ENCODE measurements at regions not wholly inside any gene's neighbourhood (a gene's known extent, or its start where the extent isn't known, plus 50 kb on each side); places are given as distances from the start of the nearest gene placed in this dataset.

GRCh38 chr7:18239212-18239611, 211.6 kb upstream of the PRPS1L1 start:
- no peak for ATAC-seq
- 42 to 55% (median 46%) methylated on average over 3 of the region's 3 CpGs for WGBS, 3 donors
- Histone ChIP-seq H3K27me3 (ENCODE audit: insufficient read depth in 3 of 3, low read length in 2 of 3) (peaks cover 0 to 3% (median 0%) of the 10 kb centered on the region in 3 donors), H3K4me1 (no peaks in the 10 kb centered on the region), H3K9me3 (no peaks in the 10 kb centered on the region), H3K27ac (no peak overlapping the region), H3K36me3 (ENCODE audit: insufficient read depth in 1 of 2, low read depth in 1 of 2) (no peaks in the 10 kb centered on the region), H3K4me3 (no peak overlapping the region)
- intact Hi-C loops (cut with DNase I) = no loop called here
- TF ChIP-seq CTCF (IDR thresholded peaks at IDR 0.05) = no peak
- DNase-seq = no peak

DNA sequence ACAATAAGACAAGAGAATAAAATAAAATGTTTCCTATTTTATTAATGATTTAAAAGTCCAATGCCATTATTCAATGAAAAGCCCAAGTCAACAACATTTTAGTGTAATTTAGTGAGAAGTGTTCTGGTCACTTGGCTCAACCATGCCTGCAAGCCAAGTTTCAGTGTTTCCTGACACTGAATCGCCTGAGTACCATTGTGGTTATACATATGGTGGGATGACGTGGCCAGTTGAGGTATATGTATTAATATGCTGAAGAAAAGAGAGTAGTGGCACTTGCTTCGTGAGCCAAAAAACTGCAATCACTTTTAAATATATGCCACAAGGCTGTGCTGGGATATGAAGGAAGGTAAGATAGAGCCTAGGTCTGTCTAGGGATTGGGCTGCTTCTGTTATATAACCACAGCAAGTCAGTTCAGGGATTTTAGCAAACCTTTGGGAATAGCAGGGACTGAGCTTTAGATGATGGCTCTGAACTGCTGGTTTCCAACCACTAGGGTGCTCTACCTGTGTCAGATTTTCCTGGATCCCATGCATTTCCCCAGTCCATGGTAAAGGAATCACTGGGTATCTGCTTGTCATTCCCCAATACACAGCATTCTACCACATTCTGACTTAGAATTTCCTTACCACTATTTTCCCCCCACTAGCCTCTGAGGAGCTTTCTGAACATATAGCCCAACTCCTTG, 214.0 kb upstream of the PRPS1L1 start:
- Histone ChIP-seq H3K9me3 (no peaks in the 10 kb centered on the region), H3K4me1 (no peaks in the 10 kb centered on the region), H3K27ac (no peak overlapping the region), H3K27me3 (ENCODE audit: insufficient read depth in 3 of 3, low read length in 2 of 3) (peaks cover 0 to 3% (median 0%) of the 10 kb centered on the region in 3 donors), H3K4me3 (no peak overlapping the region), H3K36me3 (ENCODE audit: insufficient read depth in 1 of 2, low read depth in 1 of 2) (no peaks in the 10 kb centered on the region)
- WGBS, 3 donors = 85 to 89% (median 88%) methylated on average over 3 of the region's 3 CpGs
- DNase-seq = no peak
- intact Hi-C loops (cut with DNase I) = no loop called here
- ATAC-seq = no peak
- no peak for TF ChIP-seq CTCF (IDR thresholded peaks at IDR 0.05)

DNA sequence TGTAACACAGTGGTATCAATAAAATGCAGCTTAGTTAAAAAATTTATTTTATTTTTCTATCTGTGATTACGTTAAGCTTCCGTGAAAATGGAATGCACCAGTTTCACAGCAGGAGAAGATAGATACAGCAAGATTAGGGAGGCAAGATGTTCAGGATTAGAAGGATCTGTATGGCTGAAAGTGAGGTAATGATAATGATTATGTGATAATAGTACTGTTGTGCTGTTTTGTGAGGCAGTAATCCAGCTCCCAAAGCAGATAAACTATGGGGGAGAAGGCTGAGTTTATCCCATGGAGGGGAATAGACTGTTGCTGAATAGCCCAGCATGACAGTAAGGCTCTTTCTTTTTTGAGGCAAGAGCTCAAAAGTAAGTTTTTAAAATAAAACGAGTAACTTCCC, 216.1 kb upstream of the PRPS1L1 start:
- intact Hi-C loops (cut with DNase I) = no loop called here
- Histone ChIP-seq H3K4me3 (no peak overlapping the region), H3K9me3 (no peaks in the 10 kb centered on the region), H3K27me3 (ENCODE audit: insufficient read depth in 3 of 3, low read length in 2 of 3) (peaks cover 0 to 3% (median 0%) of the 10 kb centered on the region in 3 donors), H3K36me3 (ENCODE audit: insufficient read depth in 1 of 2, low read depth in 1 of 2) (no peaks in the 10 kb centered on the region), H3K27ac (no peak overlapping the region), H3K4me1 (no peaks in the 10 kb centered on the region)
- DNase-seq (no peak), ATAC-seq (no peak)
- no peak for TF ChIP-seq CTCF (IDR thresholded peaks at IDR 0.05)
- 88 to 90% (median 88%) methylated on average over 3 of the region's 3 CpGs for WGBS, 3 donors

DNA sequence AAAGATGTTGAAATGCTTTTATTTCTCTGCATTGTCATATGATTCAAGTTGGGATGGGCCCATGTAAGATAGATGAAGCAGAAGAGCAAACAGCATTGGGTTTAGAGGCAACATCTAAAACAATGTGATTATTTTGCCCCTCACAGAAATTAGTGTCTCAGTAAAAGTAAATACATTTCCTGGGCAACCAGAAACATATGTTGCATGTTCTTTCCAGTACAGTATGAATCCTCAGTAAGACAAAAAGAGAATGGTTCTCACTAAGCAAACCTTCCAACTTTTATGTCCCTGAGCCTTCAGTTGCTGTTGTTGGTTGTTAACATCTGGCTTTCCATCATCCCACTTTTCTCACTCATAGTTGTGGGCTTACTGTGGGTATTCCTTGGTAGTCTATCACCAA, 222.5 kb upstream of the PRPS1L1 start:
- no peaks in the 10 kb centered on the region for H3K27me3 ChIP-seq (ENCODE audit: insufficient read depth in 3 of 3, low read length in 2 of 3)
- DNase-seq (no peak), ATAC-seq (no peak)
- no peaks in the 10 kb centered on the region for H3K36me3 ChIP-seq (ENCODE audit: insufficient read depth in 1 of 2, low read depth in 1 of 2)
- H3K27ac ChIP-seq = no peak overlapping the region
- no peak overlapping the region for H3K4me3 ChIP-seq
- H3K4me1 ChIP-seq = no peaks in the 10 kb centered on the region
- H3K9me3 ChIP-seq = peaks cover 15% of the 10 kb centered on the region
- TF ChIP-seq CTCF (IDR thresholded peaks at IDR 0.05) = no peak
- intact Hi-C loops (cut with DNase I) = no loop called here

DNA sequence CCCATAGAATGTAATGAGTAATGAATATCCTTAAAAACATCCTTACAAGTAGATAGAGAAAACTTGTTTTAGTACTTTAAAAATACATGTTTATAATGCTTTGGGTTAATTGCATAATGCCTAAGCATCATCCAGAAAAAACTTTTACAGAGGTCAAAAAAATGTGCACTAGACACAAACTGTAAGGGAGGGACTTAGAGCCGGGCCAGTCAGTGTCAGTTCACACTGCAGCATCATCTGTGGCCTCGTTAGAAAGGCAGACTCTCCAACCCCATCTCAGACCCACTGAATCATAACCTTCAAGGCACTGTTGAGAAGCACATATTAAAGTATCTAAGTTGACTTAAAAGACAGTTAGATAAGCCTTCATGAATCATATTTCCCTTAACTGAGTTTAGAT, 230.1 kb upstream of the PRPS1L1 start:
- Histone ChIP-seq H3K4me3 (no peak overlapping the region), H3K4me1 (no peaks in the 10 kb centered on the region), H3K36me3 (ENCODE audit: insufficient read depth in 1 of 2, low read depth in 1 of 2) (no peaks in the 10 kb centered on the region), H3K9me3 (peaks cover 14% of the 10 kb centered on the region), H3K27ac (no peak overlapping the region), H3K27me3 (ENCODE audit: insufficient read depth in 3 of 3, low read length in 2 of 3) (no peaks in the 10 kb centered on the region)
- 47 to 61% (median 47%) methylated on average over 2 of the region's 2 CpGs for WGBS, 3 donors
- DNase-seq (no peak), ATAC-seq (no peak)
- no peak for TF ChIP-seq CTCF (IDR thresholded peaks at IDR 0.05)
- intact Hi-C loops (cut with DNase I) = no loop called here

Measured in psoas muscle (tissue), 7 donors.